Stimulated activated CD4-positive, alpha-beta T cell treated with anti-CD3 and anti-CD28 coated beads, TNF-alpha, amount 100 ng/mL, for 1 hour (primary cell): ENCODE measurements at regions not wholly inside any gene's neighbourhood (a gene's known extent, or its start where the extent isn't known, plus 50 kb on each side); places are given as distances from the start of the nearest gene placed in this dataset.
"Not testable (repeated sequence)": the region's sequence is repeated elsewhere in the genome, so short reads cannot be mapped to it uniquely, and the experiment has no call there.

Experiments
- DNase-seq, 3 donors: peaks; one replicate each; pipeline ENCODE4 v3.0.0-alpha.2; 2020; ENCODE audit warnings: low read depth in 3 of 3, low spot score in 1 of 3

DNA sequence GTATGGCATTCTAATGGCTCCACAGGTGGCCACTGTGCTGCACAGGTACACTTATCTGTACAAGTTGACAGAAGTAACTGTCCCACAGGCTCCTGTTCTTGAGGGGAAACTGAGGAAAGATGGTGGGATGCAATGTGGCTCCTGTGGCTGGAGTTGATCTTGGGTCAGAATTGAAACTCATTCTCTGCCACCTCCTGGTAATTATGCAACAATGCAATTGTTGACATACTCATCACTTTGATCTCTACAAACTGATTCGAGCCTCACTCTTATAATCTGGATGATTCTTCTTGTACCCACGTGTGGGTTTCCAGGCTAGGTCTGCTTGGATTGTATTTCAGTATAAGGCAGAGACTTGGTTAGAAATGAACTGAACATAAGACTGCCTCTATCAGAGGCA is 148.8 kb downstream of the CCNG2 start:
- DNase-seq, result no peak

GRCh38 chr4:77306496-77306895 is 149.5 kb downstream of the CCNG2 start:
- DNase-seq, result no peak

- no peak for DNase-seq
Measured at GRCh38 chr4:77308843-77309242, 151.8 kb downstream of the CCNG2 start.

- DNase-seq, result no peak
Measured at GRCh38 chr4:77309496-77309895, 152.5 kb downstream of the CCNG2 start.

DNA sequence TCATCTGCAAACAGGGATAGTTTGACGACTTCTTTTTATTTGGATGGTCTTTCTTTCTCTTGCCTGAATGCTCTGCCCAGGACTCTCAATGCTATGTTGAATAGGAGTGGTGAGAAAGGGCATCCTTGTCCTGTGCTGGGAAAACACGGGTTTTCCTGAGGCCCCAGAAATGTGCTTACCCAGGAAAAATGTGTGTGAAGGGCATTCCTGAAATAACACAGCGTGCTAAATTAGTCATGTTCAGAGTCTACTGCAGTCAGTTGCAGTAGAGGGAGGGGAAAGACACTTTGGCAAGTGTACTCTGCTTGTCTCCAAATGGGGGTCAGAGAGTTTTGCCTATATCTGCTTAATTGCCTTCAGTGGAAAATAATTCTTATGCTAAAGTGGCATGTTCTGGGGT is 153.9 kb downstream of the CCNG2 start:
- no peak for DNase-seq

- no peak for DNase-seq
Measured at GRCh38 chr4:77314697-77315096, 157.7 kb downstream of the CCNG2 start.

DNA sequence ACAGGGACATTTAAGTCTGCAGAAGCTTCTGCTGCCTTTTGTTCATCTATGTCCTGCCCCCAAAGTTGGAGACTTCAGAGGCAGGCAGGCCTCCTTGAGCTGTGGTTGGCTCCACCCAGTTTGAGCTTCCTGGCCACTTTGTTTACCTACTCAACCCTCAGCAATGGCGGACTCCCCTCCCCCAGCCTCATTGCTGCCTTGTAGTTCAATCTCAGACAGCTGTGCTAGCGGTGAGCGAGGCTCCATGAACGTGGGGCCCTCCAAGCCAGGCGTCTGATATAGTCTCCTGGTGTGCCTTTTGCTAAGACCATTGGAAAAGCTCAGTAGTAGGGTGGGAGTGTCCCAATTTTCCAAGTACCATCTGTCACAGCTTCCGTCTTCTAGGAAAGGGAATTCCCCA is 170.1 kb downstream of the CCNG2 start:
- DNase-seq, result no peak

GRCh38 chr4:77332696-77333270 is 175.8 kb downstream of the CCNG2 start:
- DNase-seq, result no peak

- no peak for DNase-seq
Measured at GRCh38 chr4:77336411-77337142, 179.6 kb downstream of the CCNG2 start.

GRCh38 chr4:77342170-77342810 is 185.3 kb downstream of the CCNG2 start:
- no peak for DNase-seq

DNA sequence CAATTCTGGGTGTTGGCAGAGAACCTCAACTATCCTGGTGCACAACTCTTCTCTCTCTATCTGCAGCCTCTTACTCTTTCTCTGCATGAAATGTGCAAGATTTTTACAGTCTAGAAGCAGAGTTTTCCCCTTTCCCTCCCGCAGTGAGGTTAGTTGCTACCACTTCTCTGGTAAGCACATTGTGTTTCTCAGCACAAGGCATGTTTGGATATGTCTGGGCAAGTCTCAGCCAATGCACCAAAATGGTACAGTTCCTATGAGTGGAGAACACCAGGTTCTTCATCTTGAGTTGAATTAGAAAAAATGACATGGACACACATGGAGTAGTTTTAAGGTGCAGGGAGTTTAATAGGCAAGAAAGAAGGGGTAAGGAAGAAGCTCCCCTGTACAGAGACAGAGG is 187.0 kb downstream of the CCNG2 start:
- no peak for DNase-seq

GRCh38 chr4:77344784-77345183 is 187.8 kb downstream of the CCNG2 start:
- DNase-seq, result no peak

- no peak for DNase-seq
Measured at GRCh38 chr4:77347351-77347966, 190.5 kb downstream of the CCNG2 start.

- no peak for DNase-seq
Measured at GRCh38 chr4:77348815-77349214, 191.8 kb downstream of the CCNG2 start.

DNA sequence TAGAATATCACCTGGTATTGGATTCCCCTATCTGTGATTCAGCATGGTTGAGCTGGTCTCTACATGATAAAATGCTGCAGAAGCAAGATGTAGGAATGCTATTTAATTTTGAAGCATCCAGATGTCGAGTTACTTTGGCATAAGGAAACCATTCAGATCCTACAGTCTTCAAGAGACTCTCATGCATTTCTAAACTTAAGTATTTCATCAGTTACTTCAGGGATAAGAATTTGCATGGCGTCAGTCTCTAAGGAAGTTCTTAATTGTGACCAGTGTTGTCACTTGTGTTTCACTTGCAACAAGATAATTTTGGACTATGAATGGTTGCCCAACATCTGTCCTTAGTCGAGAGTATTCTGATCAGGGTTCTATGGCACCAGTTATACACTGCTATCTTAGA is 192.4 kb downstream of the CCNG2 start:
- DNase-seq, result no peak

DNA sequence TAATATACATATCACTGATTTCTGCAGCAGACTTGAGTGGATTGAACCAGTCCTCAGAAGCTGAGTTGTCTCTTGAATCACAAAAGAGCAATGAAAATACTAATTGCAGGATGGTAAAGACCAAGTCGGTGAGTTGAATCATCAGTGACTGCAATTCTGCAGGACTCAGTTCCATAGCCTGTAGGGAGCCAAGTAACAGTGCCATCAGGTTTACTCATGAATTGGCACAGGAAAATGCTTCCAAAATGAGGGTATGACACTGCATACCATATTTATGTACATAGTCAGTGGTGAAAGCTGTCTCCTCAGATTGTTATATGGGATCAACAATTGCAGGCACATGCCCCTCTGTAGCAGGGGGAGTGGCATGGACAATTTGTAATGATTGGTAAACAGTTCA is 192.8 kb downstream of the CCNG2 start:
- DNase-seq, result no peak

- no peak for DNase-seq
Measured at GRCh38 chr4:77352192-77352591, 195.2 kb downstream of the CCNG2 start.

GRCh38 chr4:77353724-77354315 is 196.8 kb downstream of the CCNG2 start:
- DNase-seq, result not testable (repeated sequence)

- DNase-seq, result no peak
Measured at GRCh38 chr4:77354550-77354949, 197.5 kb downstream of the CCNG2 start.

DNA sequence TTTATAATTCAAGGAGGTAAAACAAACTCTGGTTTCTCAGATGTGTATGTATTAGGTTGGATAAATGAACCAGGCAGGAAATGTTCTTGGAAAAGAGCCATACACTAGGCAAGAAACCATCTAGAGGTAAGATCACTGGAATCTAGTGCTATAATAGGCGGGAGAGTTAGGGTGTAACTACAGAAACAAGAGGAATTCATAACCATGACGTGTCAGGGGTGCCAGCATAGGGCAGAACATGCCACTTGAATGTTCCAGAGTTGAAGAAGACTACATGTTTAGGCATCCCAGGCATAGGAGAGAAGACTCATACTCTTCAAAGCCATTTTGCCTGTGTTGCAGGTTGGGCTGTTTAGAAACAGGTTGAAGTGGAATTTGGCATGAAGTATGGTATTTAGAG is 198.7 kb downstream of the CCNG2 start:
- DNase-seq, result no peak

DNA sequence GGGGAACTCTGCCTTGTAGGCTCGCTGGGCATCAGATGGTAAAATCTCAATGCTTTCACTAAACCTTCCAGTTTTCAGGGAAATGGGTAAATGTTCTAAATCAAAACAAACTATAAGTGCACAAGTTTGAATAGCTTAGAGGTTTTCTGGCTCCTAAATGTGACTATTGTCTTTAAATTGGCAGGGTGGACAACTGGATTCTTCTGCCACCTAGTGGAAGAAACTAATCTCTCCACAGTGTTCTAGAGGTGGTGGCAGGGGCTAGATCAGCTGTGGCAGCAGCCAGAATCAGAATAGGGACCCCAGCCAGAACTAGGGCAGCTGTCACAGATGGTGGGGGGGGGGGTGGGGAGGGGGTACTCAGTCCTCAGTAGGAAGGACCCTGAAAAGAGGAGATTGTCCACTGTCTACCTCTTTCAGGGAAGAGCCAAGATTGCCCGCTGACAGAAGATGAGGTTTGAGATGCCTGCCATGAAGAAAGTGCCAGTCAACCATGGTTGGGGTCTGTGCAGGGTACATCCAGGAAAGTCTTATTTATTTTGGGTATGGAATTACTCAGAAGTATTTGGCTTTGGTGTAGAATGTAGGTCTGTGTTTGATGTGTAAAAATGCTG is 201.4 kb downstream of the CCNG2 start:
- no peak for DNase-seq
